PC-9 (cell line): ENCODE measurements at regions not wholly inside any gene's neighbourhood (a gene's known extent, or its start where the extent isn't known, plus 50 kb on each side); places are given as distances from the start of the nearest gene placed in this dataset.

Experiments used
- EZH2 ChIP-seq: fragments of 200-600 bp; sonication (generic); IDR thresholded peaks from 2 replicates; pipeline ENCODE4 v1.8.0; 2017; ENCODE audit warnings: antibody characterized with exemption, low read depth
- TF ChIP-seq, protein P1 (sequence below): fragments of 200-600 bp; sonication (generic); conservative IDR thresholded peaks from 2 replicates; pipeline ENCODE4 v1.6.1; 2017; ENCODE audit warnings: mixed run types, antibody characterized with exemption, mild to moderate bottlenecking, moderate library complexity

DNA sequence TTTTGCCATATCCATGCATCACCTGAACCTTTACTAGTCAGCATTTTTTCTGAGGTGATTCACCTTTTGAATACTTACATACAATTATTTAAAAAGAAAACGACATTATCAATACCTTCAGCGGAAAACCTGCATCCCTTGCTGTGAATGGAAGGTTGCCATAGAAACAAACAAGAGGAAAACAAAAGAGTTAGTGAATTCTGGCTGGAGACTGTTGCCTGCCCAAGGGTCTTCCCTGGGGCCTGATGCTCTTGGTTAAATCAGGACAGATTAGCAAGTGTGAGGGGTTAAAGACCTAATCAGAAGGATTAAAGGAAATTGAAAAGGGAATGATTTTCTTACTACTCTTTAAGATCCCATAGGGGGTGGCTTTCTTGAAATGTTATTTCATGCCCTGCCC is 96.0 kb upstream of the WSCD2 start:
- no peak for TF ChIP-seq EZH2
- TF ChIP-seq, protein P1, sequence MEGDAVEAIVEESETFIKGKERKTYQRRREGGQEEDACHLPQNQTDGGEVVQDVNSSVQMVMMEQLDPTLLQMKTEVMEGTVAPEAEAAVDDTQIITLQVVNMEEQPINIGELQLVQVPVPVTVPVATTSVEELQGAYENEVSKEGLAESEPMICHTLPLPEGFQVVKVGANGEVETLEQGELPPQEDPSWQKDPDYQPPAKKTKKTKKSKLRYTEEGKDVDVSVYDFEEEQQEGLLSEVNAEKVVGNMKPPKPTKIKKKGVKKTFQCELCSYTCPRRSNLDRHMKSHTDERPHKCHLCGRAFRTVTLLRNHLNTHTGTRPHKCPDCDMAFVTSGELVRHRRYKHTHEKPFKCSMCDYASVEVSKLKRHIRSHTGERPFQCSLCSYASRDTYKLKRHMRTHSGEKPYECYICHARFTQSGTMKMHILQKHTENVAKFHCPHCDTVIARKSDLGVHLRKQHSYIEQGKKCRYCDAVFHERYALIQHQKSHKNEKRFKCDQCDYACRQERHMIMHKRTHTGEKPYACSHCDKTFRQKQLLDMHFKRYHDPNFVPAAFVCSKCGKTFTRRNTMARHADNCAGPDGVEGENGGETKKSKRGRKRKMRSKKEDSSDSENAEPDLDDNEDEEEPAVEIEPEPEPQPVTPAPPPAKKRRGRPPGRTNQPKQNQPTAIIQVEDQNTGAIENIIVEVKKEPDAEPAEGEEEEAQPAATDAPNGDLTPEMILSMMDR = no peak
